ENCODE measurements at regions not wholly inside any gene's neighbourhood (a gene's known extent, or its start where the extent isn't known, plus 50 kb on each side); places are given as distances from the start of the nearest gene placed in this dataset.
"Not testable (repeated sequence)": the region's sequence is repeated elsewhere in the genome, so short reads cannot be mapped to it uniquely, and the experiment has no call there.

DNA sequence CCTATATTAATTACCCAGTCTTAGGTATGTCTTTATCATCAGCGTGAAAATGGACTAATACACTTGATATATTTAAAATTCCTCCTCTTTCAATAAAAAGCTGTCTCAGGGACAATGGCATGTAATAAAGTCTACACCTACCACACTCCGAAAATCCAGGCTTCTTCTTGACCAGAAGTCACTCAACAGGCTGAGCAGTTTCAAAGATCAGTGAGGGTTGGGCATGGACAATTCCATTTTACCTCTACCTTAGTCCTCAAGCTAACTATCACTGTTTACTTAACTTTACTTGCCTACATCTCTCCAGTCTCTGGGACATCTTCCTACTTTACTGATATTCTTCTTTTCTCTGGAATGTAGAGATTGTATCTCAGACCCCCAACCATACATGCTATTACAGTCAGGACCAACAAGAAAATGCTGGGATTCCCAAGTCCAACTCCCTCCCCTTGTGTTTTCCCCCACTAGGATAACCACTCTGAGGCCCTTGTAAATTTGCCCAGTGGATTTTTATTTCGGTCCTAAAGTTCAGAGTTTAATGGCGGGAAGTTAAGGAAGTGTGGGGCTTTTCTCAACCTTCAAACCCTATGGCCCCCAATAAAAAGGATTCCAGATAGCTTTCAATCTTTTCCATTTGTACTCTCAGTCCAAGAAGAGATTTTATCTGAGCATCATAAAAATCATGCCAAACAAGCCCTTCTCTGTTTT is 137.1 kb upstream of the TSC22D2 start:
- no peak overlapping the region for H3K4me3 ChIP-seq (ENCODE audit: low read depth, low read length)
- no peak for DNase-seq (ENCODE audit: low read depth)
- TF ChIP-seq MYC (IDR thresholded peaks at IDR 0.05; ENCODE audit: low read depth, low read length) (no peak), POLR2A (IDR thresholded peaks at IDR 0.05; ENCODE audit: extremely low read depth, insufficient read length) (no peak)
- TF ChIP-seq, protein P1, sequence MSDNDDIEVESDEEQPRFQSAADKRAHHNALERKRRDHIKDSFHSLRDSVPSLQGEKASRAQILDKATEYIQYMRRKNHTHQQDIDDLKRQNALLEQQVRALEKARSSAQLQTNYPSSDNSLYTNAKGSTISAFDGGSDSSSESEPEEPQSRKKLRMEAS (IDR thresholded peaks at IDR 0.05; ENCODE audit: low read depth, low read length): no peak
- TF ChIP-seq, protein P2, sequence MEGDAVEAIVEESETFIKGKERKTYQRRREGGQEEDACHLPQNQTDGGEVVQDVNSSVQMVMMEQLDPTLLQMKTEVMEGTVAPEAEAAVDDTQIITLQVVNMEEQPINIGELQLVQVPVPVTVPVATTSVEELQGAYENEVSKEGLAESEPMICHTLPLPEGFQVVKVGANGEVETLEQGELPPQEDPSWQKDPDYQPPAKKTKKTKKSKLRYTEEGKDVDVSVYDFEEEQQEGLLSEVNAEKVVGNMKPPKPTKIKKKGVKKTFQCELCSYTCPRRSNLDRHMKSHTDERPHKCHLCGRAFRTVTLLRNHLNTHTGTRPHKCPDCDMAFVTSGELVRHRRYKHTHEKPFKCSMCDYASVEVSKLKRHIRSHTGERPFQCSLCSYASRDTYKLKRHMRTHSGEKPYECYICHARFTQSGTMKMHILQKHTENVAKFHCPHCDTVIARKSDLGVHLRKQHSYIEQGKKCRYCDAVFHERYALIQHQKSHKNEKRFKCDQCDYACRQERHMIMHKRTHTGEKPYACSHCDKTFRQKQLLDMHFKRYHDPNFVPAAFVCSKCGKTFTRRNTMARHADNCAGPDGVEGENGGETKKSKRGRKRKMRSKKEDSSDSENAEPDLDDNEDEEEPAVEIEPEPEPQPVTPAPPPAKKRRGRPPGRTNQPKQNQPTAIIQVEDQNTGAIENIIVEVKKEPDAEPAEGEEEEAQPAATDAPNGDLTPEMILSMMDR (IDR thresholded peaks at IDR 0.05; ENCODE audit: low read depth, low read length): no peak

DNA sequence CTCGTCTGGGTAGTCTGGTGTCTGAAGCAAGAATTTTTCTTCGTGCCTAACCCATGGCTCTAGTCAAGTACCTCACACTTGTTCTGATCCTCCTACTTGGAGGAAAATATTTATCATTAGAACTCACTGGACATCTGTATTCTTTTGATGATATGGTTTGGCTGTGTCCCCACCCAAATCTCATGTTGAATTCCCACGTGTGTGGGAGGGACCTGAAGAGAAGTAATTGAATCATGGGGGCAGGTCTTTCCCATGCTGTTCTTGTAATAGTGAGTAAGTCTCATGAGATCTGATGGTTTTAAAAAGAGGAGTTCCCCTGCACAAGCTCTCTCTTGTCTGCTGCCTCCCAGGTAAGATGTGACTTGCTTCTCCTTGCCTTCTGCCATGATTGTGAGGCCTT is 137.7 kb upstream of the TSC22D2 start:
- H3K4me3 ChIP-seq (ENCODE audit: low read depth, low read length); DNase-seq (ENCODE audit: low read depth): not testable (repeated sequence)

DNA sequence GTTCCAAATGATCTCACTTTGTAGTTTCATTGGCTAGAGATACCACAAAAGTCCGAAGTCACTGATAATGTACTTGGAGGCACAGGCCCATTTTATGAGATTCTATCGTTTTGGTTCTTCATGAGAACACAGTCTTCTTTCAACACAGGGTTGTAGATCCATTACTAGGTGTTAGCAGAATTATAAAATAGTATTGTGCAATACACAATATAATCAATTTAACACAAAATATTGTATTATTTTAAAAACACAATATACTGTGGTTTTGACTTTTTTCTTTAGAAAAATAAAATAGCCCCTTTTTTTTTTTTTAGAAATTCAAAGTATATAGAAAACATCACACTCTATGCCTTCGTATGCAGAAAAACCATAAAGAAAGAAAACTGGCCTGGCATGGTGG is 138.6 kb upstream of the TSC22D2 start:
- DNase-seq (ENCODE audit: low read depth): no peak
- H3K4me3 ChIP-seq (ENCODE audit: low read depth, low read length): no peak overlapping the region
- TF ChIP-seq, protein P2 (IDR thresholded peaks at IDR 0.05; ENCODE audit: low read depth, low read length): no peak
- TF ChIP-seq, protein P1 (IDR thresholded peaks at IDR 0.05; ENCODE audit: low read depth, low read length): no peak
- TF ChIP-seq POLR2A (IDR thresholded peaks at IDR 0.05; ENCODE audit: extremely low read depth, insufficient read length): no peak
- no peak for TF ChIP-seq MYC (IDR thresholded peaks at IDR 0.05; ENCODE audit: low read depth, low read length)

DNA sequence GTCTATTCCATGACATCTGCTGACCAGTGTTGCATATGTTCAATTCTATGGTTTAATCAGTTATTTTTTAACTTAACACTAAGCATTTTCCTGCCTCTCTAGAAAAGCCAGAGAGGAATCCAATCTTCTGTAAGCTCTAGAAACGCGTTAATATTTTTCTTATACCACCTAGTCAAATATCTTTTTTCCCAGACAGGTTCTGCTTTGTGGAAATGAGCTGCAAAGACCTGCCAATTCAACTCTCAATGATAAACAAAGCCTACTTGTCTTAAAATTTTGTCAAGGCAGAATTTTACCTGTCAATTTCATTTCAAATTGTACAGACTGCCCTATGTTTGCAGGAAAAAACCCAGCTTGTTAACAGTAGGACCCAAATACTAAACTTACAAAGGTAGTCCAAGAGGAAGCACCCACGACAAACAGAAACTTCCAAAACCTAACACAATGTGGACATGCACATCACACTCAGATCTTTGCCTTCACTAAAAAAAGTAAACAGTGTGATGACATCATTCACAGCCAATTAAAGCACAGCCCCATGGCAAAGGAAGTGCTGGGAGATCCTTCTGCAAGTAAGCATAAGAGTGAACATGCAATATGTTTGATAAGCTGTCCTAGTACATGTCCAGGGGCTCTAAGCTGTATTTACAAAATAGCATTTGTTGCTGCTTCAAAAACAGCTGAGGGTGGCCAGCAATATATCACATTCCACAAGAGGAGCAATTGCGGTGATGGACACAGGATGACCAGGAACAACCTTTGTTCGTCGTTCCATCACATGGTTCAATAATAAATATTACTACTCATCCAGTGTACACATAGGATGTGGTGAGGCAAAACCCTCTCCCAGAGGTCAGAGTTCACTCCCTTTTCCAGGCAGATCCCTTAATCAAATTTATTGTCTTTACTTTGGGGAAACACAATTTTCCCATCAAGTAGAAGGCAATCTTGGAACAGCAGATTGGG is 139.4 kb upstream of the TSC22D2 start:
- DNase-seq (ENCODE audit: low read depth): no peak
- H3K4me3 ChIP-seq (ENCODE audit: low read depth, low read length): no peak overlapping the region
- TF ChIP-seq, protein P1 (IDR thresholded peaks at IDR 0.05; ENCODE audit: low read depth, low read length): no peak
- TF ChIP-seq POLR2A (IDR thresholded peaks at IDR 0.05; ENCODE audit: extremely low read depth, insufficient read length) (no peak), MYC (IDR thresholded peaks at IDR 0.05; ENCODE audit: low read depth, low read length) (no peak)
- TF ChIP-seq, protein P2 (IDR thresholded peaks at IDR 0.05; ENCODE audit: low read depth, low read length): no peak

DNA sequence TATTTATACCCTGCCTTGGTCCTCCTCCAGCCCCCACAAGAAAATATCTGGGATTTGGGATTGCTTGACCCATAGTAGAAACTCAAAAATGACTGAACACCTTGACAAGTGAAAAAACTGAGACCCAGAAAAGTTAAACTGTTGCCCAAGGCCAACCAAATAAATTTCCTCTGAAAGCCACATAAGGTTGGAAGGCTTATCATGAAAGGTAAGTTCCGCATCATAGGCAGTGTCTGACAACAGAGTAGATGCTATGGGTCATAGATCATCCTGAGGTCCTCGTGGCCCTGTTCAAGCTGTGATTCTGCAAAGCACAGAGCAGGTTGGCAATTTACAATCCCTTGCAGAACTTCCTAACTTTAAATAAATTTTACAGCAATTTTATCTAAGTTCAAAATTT is 140.8 kb upstream of the TSC22D2 start:
- no peak overlapping the region for H3K4me3 ChIP-seq (ENCODE audit: low read depth, low read length)
- DNase-seq (ENCODE audit: low read depth): no peak
- TF ChIP-seq POLR2A (IDR thresholded peaks at IDR 0.05; ENCODE audit: extremely low read depth, insufficient read length) (no peak), MYC (IDR thresholded peaks at IDR 0.05; ENCODE audit: low read depth, low read length) (no peak)
- TF ChIP-seq, protein P1 (IDR thresholded peaks at IDR 0.05; ENCODE audit: low read depth, low read length): no peak
- TF ChIP-seq, protein P2 (IDR thresholded peaks at IDR 0.05; ENCODE audit: low read depth, low read length): no peak

DNA sequence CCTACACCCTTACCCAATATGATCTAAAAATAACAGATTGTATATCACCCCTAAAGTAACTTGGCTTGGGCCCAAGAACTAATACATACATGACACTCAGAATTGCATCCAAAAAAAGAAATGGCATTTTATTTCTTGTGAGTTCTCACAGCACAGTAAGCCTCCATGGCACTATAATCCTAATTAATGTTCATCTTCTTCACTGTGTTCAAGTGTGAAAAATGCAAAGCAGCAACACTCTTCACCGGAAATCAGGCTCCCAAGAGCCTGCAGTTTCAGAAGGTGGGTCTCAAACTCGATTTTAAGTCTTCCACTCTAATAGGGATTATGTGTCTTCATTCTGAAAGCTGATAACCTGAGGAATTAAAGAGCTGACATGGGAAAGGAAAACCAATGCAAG is 142.8 kb upstream of the TSC22D2 start:
- no peak overlapping the region for H3K4me3 ChIP-seq (ENCODE audit: low read depth, low read length)
- DNase-seq (ENCODE audit: low read depth): no peak
- TF ChIP-seq MYC (IDR thresholded peaks at IDR 0.05; ENCODE audit: low read depth, low read length) (no peak), POLR2A (IDR thresholded peaks at IDR 0.05; ENCODE audit: extremely low read depth, insufficient read length) (no peak)
- TF ChIP-seq, protein P1 (IDR thresholded peaks at IDR 0.05; ENCODE audit: low read depth, low read length): no peak
- TF ChIP-seq, protein P2 (IDR thresholded peaks at IDR 0.05; ENCODE audit: low read depth, low read length): no peak

Data from NB4 (cell line).